ENCODE measurements at regions not wholly inside any gene's neighbourhood (a gene's known extent, or its start where the extent isn't known, plus 50 kb on each side); places are given as distances from the start of the nearest gene placed in this dataset.
"Not testable (repeated sequence)": the region's sequence is repeated elsewhere in the genome, so short reads cannot be mapped to it uniquely, and the experiment has no call there.

GRCh38 chr4:111435986-111436744 is 709.1 kb upstream of the FAM241A start:
- FAIRE-seq: no peak

GRCh38 chr4:111441687-111442086 is 703.6 kb upstream of the FAM241A start:
- FAIRE-seq: no peak

DNA sequence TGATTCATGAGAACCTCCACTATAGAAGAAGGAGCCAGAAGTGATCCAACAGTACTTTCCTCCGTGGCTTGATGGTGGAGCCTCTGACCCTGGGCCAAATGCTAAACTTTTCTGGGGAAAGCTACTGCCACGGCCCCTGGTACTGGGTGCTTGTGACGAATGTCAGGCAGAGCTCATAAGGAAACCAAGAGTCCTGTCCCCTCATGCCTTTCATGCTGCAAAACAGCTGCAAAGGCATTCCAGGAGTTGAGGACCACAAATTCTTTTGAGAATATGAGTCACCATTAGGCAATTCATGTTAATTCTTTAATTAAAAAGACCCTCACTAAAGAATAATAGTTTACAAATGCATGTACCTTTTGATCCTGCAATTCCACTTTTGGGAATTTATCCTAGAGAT is 700.4 kb upstream of the FAM241A start:
- not testable (repeated sequence) for FAIRE-seq

DNA sequence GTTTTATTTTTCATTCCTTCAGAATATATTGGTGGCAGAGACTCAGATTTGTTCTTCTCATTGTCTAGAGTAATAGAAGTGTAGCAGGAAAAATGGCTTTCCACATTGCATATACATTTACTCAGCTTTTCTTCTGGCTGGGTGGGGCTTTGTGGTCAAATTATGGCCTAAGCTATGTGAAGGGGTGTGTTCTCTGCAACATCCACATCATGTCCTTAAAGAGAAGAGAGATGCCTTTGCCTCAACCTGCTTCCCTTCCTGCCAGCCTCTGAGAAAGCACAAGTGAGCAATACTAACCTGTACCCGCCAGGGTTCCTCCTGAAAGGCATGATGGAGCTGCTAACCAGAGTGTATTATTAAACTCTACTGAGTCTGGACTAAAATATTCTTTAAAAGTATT is 695.6 kb upstream of the FAM241A start:
- no peak for FAIRE-seq

DNA sequence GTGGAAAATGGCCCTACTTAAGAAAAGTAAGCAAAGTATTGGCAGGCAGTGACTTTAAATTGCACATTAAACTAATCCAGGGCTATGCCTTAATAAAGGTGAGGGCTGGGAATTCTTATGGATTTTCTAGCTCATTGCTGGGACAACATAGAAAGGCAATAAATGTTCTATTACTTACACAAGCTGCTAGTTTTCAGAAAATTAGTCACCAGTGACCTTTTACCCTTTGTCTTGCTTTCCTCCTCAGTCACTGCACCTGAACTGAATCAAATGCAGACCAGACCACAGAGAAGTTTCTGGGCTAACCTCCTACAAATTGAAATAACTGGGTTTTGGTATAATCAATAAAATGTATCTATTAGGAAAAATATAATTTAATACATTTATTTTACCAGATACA is 694.4 kb upstream of the FAM241A start:
- no peak for FAIRE-seq

- no peak for FAIRE-seq
These were observed 692.0 kb upstream of the FAM241A start for GRCh38 chr4:111453216-111453615.

DNA sequence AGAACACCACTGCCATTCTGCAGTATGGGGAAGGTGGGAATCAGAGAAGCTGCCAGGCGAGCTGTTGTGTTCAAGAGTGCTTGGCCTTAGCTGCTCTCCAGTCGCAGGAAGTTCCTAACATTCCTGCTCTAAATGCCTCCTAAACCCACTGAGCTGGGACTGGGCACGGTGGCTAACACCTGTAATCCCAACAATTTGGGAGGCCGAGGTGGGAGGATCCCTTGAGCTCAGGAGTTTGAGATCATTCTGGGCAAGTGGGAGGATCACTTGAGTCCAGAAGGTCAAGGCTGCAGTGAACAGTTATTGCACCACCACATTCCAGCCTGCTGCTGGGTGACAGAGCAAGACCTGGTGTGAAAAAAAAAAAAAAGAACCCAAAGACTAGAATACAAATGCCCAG is 690.3 kb upstream of the FAM241A start:
- no peak for FAIRE-seq

GRCh38 chr4:111464251-111465045 is 680.8 kb upstream of the FAM241A start:
- FAIRE-seq: no peak

- no peak for FAIRE-seq
These were observed 678.2 kb upstream of the FAM241A start for GRCh38 chr4:111466811-111467604.

- no peak for FAIRE-seq
These were observed 670.3 kb upstream of the FAM241A start for GRCh38 chr4:111475001-111475400.

DNA sequence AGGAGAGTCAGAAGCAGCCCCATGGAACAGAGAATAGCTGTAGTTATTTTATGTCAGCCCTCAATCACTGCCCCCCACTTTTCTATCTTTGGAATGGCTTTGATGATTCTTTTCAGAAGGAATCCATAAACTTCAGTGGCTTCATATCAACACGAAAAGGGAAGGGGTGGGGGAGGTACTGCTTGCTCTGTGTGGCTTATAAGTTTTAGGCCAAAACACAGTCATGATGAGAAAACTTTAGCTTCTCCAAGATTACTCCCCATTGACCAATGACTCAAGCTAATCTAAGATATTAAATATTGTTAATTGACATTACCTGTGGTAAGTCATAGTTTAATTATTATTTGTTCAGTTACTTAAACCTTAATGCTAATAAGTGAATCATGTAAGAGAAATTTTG is 669.6 kb upstream of the FAM241A start:
- FAIRE-seq: no peak

DNA sequence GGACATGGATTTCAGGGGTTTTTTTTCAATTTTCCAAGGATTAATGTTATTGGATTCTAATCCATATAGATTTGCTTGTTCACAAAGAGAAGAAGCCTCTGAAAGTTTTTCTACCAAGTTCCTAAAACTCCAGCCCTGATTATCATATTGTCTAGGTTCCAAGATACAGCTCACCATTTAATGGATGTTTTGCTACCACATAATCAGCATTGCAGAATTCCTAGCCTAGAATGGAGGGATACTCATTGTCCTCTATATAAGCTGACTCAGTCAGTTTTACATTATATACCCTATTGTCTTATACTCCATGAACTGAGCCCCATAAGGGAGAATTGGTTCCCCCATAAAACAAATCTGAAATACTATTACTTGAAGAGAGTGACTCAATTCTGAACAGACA is 664.7 kb upstream of the FAM241A start:
- FAIRE-seq: no peak

- no peak for FAIRE-seq
These were observed 661.7 kb upstream of the FAM241A start for GRCh38 chr4:111483375-111484169.

DNA sequence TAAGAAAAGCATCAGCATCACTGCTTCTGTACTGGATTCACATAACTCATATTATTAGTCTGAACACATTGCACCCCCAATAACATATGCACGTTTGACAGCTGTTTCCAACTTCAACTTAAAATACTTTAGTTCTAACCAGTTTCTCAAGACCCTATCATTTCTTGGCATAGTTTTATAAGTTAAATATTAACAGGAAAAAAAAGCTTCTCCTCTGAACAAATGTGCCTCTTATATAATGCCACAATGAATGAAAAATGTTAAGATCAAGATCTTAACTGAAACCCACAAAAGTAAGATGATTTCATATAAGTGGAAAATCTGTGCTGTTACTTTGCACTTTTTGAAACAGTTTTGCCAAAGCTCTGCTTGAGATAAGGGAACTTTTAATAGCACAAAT is 652.8 kb upstream of the FAM241A start:
- FAIRE-seq: no peak

DNA sequence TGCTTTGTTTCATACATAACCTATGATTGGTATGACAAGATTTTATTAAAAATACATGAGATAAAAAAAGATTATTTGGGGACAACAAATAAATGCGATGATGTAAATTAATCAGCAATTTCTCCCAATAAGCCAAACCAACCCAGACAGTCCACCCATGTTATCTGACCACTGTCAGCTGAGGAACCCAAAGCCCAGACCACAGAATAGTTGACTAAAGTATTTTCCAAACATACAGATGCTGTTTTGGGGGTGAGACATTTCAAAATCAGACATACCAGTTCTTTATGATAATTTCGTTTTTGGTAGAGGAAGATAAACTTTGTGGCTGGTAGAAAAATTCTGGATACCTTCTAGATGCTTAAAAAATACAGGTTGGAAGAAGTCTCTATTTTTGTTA is 650.8 kb upstream of the FAM241A start:
- no peak for FAIRE-seq

- no peak for FAIRE-seq
These were observed 650.3 kb upstream of the FAM241A start for GRCh38 chr4:111494971-111495370.

- FAIRE-seq: no peak
These were observed 646.0 kb upstream of the FAM241A start for GRCh38 chr4:111499291-111499690.

DNA sequence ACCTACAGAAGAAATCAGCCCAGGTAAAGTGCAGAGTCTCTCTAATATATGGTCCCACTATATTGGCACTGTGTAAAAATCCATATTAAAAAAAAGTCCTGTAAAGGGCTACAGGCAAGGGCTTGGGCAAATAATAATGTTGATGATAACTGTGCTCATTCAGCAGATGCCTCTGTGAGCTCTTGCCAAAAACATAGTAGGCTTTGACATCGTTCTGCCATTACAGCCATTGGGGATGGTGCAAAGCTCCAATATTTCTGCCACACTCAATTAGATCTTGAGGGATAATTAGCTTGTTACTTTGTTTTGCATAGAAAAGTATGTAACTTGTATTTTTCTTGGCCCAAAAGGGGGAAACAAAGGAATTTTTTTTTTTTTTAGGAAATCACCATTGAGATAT is 645.5 kb upstream of the FAM241A start:
- no peak for FAIRE-seq

- FAIRE-seq: no peak
These were observed 644.4 kb upstream of the FAM241A start for GRCh38 chr4:111500858-111501257.

DNA sequence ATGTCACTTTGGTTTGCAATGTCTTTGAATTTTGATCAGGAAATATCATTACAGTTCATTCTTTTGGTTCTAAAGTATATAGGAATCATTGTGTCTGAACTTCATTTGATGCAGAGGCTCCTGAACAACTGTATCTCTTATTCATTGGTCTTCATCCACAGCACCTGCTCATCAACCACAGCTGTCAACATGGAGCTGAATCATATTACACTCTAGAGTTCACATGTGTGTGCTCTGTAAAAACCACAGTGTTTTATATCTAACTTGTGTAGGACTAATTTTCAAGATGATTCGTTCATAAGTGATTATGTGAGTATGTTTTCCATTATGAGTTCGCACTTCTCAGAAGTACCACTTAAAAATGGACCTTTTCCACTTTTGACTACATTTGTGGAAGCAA is 643.3 kb upstream of the FAM241A start:
- no peak for FAIRE-seq

DNA sequence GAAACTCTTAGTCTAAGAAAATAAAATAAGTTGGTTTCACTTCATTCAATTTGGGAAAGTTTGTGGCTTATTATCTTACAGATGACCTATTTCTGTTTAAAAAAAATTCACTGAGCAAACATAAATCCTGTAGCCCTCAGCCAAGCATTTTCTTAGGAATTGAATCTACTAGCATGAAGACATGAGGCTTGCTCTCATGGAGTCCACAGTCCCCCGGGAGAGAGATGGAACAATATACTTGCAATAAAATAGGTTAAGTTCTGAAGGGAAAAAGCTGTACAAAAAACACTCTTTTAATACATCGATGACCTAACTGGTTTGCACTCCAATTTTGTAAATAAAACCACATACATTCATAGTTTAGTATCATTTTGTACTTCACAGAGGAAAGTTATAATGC is 642.6 kb upstream of the FAM241A start:
- FAIRE-seq: no peak

- FAIRE-seq: no peak
These were observed 638.5 kb upstream of the FAM241A start for GRCh38 chr4:111506706-111507105.

DNA sequence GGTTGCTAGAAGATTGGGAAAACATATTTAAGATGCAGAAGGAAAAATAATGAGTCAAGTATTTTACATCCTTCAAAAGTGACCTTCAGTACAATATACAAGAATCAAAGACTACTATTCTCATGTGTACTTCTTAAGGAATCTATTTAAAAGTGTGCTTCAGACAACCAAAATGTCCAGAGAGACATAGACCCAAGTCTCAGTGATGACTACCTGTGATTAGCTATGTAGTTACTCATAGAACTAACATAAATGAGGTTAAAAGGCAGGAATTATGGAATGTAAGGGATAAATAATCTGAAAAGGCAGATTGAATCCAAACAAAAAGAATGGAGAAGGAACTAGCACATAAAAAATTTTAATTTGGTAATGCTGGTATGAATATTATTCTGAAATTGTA is 634.7 kb upstream of the FAM241A start:
- no peak for FAIRE-seq

Measured in TTC549 (cell line).